Activated CD4-positive, alpha-beta T cell treated with anti-CD3 and anti-CD28 coated beads, Interleukin-2, Interleukin-6, amounts not matched to agents 100 ng/mL and 50 ng/mL, durations not matched to agents 16 hours and 8 hours (primary cell): ENCODE measurements at regions not wholly inside any gene's neighbourhood (a gene's known extent, or its start where the extent isn't known, plus 50 kb on each side); places are given as distances from the start of the nearest gene placed in this dataset.

Experiments used
- DNase-seq: peaks from one replicate; pipeline ENCODE4 v3.0.0-alpha.2; 2020

GRCh38 chr21:41559658-41560631 lies 52.0 kb upstream of the TMPRSS2 start:
- DNase-seq, result peak; percentile 78

- no peak for DNase-seq
These were observed 50.9 kb upstream of the TMPRSS2 start for GRCh38 chr21:41558842-41559241.

DNA sequence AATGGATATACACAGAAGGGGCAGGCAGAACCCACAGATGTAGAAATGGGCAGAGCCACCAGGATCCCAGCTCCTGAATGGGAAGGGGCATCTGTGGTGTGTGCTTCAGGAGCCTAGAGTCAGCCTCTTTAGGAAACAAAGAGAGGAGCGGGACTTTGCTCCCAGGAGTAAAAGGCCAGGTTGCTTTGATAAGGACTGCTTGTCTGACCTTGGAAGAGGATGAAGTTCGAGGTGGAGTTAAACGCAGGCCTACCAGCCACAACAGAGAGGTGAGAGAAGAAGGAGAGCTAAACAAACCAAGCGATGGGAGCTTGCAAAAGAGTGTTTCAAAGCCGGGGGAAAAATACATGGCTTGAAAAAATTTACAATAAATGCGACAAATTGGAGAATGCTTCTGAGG lies 49.9 kb upstream of the TMPRSS2 start:
- no peak for DNase-seq
